C4-2B (cell line): ENCODE measurements at regions not wholly inside any gene's neighbourhood (a gene's known extent, or its start where the extent isn't known, plus 50 kb on each side); places are given as distances from the start of the nearest gene placed in this dataset.

Experiments used
- CTCF ChIP-seq: fragments of 450-650 bp; conservative IDR thresholded peaks from 2 replicates; pipeline ENCODE4 v1.5.1; 2017; ENCODE audit warnings: mild to moderate bottlenecking
- ZFX ChIP-seq: fragments of 450-650 bp; IDR thresholded peaks from 2 replicates; pipeline ENCODE4 v1.6.1; 2017

GRCh38 chr5:42887097-42887496 is 75.4 kb upstream of the SELENOP start:
- TF ChIP-seq CTCF (no peak), ZFX (no peak)
